ENCODE measurements at regions not wholly inside any gene's neighbourhood (a gene's known extent, or its start where the extent isn't known, plus 50 kb on each side); places are given as distances from the start of the nearest gene placed in this dataset.

DNA sequence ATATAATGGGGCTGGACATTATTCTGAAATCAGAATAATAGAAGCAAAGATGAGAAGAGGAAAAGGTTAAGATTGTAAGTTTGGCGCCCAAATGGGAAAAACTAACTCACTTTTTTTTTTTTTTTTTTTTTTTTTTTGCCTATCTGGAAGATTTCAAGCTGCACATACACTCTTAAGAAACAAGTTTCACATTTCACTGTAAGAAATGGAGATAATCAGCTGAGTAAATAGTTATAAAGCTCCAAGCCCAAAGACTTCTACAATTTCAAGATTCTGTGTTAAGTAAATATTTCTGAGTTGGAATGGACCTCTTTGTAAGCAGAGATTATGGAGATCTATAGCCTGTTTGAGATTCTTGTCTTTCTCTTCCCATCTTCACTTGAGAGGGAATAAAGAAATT is 140.0 kb downstream of the SLC17A6 start:
- Histone ChIP-seq H3K23ac (ENCODE audit: insufficient read length) (no peak overlapping the region), H4K20me1 (replicated peaks in 1 of 2; ENCODE audit: control insufficient read depth in 1 of 2, insufficient read depth in 2 of 2, low read length in 2 of 2) (no peaks in the 10 kb centered on the region), H2BK12ac (ENCODE audit: low read depth, low read length) (no peak overlapping the region), H2AK5ac (ENCODE audit: low read depth, low read length) (no peak overlapping the region), H4K5ac (ENCODE audit: insufficient read length, low read depth, low read length) (no peak overlapping the region), H3K56ac (replicated peaks; ENCODE audit: insufficient read length, low read depth, low read length) (no peak overlapping the region), H3K4me3 (ENCODE audit: extremely low read depth in 1 of 4, insufficient read depth in 2 of 4, low read depth in 3 of 4, low read length in 4 of 4) (no peak overlapping the region), H3K4me1 (replicated peaks in 1 of 4; ENCODE audit: control insufficient read depth in 3 of 4, insufficient read depth in 4 of 4, low read length in 3 of 4) (no peaks in the 10 kb centered on the region), H3K79me1 (ENCODE audit: low read depth, low read length) (no peaks in the 10 kb centered on the region), H3K4me2 (ENCODE audit: insufficient read depth in 1 of 2, low read depth in 2 of 2, low read length in 2 of 2) (no peak overlapping the region), H3K18ac (ENCODE audit: extremely low read depth, low read length) (no peak overlapping the region), H4K91ac (replicated peaks; ENCODE audit: insufficient read length, low read length) (no peak overlapping the region), H3K79me2 (ENCODE audit: control insufficient read depth in 1 of 2, insufficient read depth in 2 of 2, low read length in 2 of 2) (no peaks in the 10 kb centered on the region), H2BK20ac (ENCODE audit: low read length) (no peak overlapping the region), H3K27ac (ENCODE audit: low read depth, low read length) (no peak overlapping the region), H2BK5ac (ENCODE audit: low read depth, low read length) (no peak overlapping the region), H2BK15ac (ENCODE audit: low read length) (no peak overlapping the region), H3K14ac (ENCODE audit: insufficient read length) (no peak overlapping the region), H3K23me2 (ENCODE audit: low read depth, low read length) (no peaks in the 10 kb centered on the region), H3K36me3 (ENCODE audit: control insufficient read depth in 2 of 4, insufficient read depth in 4 of 4, low read length in 3 of 4) (no peaks in the 10 kb centered on the region), H3K9ac (replicated peaks in 1 of 4; ENCODE audit: extremely low read depth in 1 of 4, low read depth in 3 of 4, low read length in 3 of 4) (no peak overlapping the region), H2AFZ (ENCODE audit: low read length) (no peak overlapping the region), H4K8ac (ENCODE audit: extremely low read depth, insufficient read depth, low read length) (no peak overlapping the region), H3K4ac (replicated peaks; ENCODE audit: insufficient read length, low read depth, low read length) (no peak overlapping the region), H3K27me3 (replicated peaks in 1 of 4; ENCODE audit: control insufficient read depth in 3 of 4, extremely low read depth in 1 of 4, insufficient read depth in 3 of 4, low read length in 3 of 4) (no peaks in the 10 kb centered on the region), H3K9me3 (ENCODE audit: insufficient read depth in 2 of 2, low read depth in 1 of 2, low read length in 1 of 2) (peaks cover 0 to 3% of the 10 kb centered on the region in 2 experiments; a peak in 1 of 4 replicates), H2BK120ac (replicated peaks; ENCODE audit: low read depth, low read length) (no peak overlapping the region)
- POLR2A ChIA-PET (ENCODE audit: partially characterized antibody), result no interaction called here
- no peak for DNase-seq (ENCODE audit: low read depth in 1 of 2, low spot score in 2 of 2)
- 88% methylated on average over 1 of the region's 1 CpG; no CpG with 5 or more reads in 1 of the 2 experiments for WGBS, 2 experiments (ENCODE audit: extremely low coverage in 1 of 2, insufficient coverage in 1 of 2, insufficient read length in 1 of 2, insufficient replicate concordance in 2 of 2, low coverage in 1 of 2, low lambda C conversion rate in 2 of 2, missing lambda C conversion rate in 1 of 2)
- CTCF ChIA-PET (ENCODE audit: partially characterized antibody), result no interaction called here
- no peak for FAIRE-seq
- TF ChIP-seq, protein P1, sequence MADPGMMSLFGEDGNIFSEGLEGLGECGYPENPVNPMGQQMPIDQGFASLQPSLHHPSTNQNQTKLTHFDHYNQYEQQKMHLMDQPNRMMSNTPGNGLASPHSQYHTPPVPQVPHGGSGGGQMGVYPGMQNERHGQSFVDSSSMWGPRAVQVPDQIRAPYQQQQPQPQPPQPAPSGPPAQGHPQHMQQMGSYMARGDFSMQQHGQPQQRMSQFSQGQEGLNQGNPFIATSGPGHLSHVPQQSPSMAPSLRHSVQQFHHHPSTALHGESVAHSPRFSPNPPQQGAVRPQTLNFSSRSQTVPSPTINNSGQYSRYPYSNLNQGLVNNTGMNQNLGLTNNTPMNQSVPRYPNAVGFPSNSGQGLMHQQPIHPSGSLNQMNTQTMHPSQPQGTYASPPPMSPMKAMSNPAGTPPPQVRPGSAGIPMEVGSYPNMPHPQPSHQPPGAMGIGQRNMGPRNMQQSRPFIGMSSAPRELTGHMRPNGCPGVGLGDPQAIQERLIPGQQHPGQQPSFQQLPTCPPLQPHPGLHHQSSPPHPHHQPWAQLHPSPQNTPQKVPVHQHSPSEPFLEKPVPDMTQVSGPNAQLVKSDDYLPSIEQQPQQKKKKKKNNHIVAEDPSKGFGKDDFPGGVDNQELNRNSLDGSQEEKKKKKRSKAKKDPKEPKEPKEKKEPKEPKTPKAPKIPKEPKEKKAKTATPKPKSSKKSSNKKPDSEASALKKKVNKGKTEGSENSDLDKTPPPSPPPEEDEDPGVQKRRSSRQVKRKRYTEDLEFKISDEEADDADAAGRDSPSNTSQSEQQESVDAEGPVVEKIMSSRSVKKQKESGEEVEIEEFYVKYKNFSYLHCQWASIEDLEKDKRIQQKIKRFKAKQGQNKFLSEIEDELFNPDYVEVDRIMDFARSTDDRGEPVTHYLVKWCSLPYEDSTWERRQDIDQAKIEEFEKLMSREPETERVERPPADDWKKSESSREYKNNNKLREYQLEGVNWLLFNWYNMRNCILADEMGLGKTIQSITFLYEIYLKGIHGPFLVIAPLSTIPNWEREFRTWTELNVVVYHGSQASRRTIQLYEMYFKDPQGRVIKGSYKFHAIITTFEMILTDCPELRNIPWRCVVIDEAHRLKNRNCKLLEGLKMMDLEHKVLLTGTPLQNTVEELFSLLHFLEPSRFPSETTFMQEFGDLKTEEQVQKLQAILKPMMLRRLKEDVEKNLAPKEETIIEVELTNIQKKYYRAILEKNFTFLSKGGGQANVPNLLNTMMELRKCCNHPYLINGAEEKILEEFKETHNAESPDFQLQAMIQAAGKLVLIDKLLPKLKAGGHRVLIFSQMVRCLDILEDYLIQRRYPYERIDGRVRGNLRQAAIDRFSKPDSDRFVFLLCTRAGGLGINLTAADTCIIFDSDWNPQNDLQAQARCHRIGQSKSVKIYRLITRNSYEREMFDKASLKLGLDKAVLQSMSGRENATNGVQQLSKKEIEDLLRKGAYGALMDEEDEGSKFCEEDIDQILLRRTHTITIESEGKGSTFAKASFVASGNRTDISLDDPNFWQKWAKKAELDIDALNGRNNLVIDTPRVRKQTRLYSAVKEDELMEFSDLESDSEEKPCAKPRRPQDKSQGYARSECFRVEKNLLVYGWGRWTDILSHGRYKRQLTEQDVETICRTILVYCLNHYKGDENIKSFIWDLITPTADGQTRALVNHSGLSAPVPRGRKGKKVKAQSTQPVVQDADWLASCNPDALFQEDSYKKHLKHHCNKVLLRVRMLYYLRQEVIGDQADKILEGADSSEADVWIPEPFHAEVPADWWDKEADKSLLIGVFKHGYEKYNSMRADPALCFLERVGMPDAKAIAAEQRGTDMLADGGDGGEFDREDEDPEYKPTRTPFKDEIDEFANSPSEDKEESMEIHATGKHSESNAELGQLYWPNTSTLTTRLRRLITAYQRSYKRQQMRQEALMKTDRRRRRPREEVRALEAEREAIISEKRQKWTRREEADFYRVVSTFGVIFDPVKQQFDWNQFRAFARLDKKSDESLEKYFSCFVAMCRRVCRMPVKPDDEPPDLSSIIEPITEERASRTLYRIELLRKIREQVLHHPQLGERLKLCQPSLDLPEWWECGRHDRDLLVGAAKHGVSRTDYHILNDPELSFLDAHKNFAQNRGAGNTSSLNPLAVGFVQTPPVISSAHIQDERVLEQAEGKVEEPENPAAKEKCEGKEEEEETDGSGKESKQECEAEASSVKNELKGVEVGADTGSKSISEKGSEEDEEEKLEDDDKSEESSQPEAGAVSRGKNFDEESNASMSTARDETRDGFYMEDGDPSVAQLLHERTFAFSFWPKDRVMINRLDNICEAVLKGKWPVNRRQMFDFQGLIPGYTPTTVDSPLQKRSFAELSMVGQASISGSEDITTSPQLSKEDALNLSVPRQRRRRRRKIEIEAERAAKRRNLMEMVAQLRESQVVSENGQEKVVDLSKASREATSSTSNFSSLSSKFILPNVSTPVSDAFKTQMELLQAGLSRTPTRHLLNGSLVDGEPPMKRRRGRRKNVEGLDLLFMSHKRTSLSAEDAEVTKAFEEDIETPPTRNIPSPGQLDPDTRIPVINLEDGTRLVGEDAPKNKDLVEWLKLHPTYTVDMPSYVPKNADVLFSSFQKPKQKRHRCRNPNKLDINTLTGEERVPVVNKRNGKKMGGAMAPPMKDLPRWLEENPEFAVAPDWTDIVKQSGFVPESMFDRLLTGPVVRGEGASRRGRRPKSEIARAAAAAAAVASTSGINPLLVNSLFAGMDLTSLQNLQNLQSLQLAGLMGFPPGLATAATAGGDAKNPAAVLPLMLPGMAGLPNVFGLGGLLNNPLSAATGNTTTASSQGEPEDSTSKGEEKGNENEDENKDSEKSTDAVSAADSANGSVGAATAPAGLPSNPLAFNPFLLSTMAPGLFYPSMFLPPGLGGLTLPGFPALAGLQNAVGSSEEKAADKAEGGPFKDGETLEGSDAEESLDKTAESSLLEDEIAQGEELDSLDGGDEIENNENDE (IDR thresholded peaks at IDR 0.05; ENCODE audit: insufficient replicate concordance, low read length), result no peak

Data from H1 (cell line).